Inferior parietal cortex (tissue), 1 donor: ENCODE measurements at regions not wholly inside any gene's neighbourhood (a gene's known extent, or its start where the extent isn't known, plus 50 kb on each side); places are given as distances from the start of the nearest gene placed in this dataset.
A peak's percentile ranks its signal among the peaks of the same experiment; 100 is the strongest.

Experiments used
- DNase-seq: peaks from one replicate; pipeline ENCODE4 v3.0.0-alpha.2; 2016; ENCODE audit errors: extremely low spot score

DNA sequence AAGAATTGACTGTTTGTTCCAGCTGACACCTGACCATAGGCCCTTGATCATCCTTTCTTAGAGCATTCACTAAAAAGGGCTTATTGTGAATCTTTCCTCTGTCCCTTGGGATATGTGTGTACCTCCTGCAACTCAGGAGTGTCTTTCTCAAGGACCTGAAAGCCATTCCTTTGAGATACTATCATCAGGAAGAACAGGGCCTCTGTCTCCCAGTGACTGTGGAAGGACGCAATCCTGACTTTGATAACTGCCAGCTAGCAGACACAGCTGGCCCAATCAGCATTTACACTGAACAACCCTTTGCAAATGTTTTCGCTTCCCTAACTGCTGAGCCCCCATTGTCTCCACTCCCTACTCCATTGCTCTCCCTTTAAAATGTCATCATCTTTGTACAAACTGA is 144.4 kb downstream of the RMI1 start:
- DNase-seq: no peak

DNA sequence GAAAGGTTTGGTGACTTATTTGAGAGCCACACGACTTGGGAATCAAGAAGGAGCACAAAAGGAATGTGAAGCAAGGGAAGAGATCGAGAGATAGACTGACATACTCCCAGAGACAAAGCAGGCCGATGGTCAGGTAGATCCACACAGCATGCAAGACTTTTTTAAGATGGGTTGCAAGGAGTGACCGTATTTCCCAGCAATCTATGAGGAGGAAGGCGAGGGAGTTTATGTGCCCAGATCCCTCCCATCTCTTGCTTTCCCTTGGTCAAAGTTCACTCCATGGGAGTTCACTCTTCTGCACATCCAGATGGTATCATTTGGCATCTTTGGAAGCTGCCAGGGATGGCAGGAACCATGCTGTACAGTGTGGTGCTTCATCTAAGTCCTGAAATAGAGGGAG is 148.9 kb downstream of the RMI1 start:
- DNase-seq: no peak

DNA sequence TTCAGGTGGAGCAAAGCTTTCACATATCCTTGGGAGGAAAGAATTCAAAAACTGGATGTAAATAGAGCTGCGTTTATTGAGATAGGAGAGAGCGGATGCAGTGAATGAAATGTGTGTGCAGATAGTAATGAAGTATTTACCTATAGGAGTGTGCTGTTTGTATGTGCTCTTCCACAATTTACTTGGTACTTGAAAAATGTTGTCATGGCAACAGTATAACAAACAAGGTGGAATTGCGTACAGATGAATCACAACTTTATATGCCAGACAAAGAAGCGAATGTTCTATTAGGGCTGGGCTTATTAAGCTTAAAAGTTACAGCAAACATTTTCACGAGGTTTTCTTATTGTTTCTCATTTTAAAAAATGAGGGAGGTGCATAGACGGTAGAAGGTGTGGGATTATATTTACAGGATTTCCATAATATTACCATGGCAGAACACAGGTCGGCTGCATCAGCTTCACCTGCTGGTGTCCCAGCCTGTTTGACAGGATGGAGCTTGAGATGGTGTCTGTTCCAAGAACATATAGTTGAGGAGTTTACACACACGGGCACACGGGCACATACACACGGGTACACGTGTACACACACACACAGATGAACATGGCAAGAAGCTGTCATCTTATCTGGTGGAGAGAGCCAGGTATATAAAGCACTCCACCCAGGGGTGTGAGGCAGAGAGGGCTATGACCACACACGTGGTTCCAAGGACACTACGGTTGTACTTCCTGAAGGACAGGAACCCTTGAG is 155.7 kb downstream of the RMI1 start:
- no peak for DNase-seq

DNA sequence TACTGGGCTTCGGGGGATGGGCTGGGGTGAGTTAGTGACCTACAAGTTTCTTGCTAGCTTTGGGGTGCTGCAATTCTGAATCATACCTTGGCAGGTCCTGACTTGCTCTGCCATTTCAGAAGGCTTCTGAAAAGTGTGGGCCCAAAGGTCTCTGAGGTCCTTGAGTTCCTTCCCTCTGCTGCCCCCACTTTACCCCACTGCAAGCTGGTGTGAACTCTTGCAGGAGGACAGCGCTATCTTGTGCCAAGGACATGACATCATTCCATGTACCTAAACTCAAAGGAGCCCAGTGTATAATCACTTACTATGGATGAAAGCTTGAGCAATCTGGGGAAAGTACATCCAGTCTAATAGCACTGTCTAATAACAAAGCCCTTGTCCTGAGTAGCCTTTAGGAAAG is 157.4 kb downstream of the RMI1 start:
- no peak for DNase-seq

DNA sequence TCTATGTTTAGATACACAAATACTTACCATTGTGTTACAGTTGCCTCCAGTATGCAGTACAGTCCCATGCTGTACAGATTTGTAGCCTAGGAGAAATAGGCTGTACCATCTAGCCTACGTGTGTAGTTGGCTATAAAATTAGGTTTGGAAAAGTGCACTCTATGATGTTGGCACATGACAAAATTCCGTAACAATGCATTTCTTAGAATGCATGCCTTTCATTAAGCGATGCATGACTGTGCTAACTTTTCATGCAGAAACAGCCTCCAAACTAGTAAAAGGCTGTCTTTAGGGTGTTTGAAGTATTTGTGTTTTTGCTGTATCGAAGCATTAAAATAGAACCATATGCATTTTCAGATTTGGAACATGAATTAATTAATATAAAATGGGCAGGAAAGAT is 157.9 kb downstream of the RMI1 start:
- DNase-seq: no peak

DNA sequence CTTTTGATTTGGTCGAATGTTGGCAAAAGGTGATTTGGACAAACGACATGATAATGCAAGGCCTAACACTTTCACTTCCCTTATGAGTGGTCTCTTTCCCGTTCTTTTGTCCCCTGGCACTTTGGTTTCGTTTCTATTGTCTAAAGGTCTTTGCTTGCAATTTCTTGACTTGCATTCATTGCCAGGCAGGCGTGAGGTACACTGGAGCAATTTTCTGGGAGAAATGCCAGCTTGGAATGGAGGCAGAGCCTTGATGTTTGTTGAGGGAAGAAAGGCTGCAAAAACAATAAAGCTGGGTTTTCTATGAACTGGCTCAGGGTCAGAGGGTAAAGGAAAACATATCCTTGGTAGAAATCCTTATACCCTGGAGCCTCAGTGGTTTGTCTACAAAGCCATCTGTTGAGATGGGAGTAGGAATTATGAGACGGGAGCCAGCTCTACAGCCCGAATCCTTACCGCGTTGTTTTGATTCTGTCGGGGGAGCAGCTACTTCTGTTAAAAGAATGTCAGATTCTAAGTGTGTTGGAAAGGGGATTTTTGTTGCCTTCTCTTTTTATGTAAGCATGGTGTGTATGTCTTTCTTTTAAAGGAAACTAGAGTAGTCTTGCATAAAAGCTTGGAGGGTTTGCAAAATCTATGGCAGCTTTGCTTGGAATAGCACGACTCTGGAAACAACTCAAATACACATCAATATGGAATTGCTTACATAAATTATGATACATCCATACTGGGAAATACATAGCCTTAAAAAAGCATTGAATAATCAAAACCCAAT is 158.9 kb downstream of the RMI1 start:
- DNase-seq: peak; percentile 52

DNA sequence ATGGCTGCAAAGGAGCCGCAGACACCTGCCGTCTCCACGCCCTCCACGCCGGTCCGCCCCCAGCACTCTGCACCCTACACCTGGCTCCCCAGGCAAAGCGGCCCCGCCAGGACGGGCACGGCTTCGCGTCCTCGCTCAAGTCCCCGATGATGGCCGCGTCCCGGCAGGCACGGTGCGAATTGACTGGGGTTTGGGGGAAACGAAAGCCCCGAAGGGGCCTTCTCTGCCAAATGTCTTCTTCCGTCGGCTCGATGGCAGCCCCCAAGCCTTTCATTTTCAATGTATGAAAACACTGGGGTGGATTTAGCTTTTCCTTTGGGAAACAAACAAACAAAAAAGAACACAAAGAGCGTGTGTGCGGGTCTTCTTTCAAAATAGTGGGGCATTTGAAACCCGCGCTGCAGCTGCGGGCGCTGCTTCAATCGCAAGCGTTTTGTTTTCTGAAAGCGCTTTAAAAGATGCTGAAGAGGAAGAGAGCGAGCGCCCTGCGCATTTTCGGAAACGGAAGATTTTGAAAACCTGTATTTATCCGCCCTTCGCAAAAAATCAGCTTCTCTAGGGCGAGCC is 160.0 kb downstream of the RMI1 start:
- DNase-seq: no peak

DNA sequence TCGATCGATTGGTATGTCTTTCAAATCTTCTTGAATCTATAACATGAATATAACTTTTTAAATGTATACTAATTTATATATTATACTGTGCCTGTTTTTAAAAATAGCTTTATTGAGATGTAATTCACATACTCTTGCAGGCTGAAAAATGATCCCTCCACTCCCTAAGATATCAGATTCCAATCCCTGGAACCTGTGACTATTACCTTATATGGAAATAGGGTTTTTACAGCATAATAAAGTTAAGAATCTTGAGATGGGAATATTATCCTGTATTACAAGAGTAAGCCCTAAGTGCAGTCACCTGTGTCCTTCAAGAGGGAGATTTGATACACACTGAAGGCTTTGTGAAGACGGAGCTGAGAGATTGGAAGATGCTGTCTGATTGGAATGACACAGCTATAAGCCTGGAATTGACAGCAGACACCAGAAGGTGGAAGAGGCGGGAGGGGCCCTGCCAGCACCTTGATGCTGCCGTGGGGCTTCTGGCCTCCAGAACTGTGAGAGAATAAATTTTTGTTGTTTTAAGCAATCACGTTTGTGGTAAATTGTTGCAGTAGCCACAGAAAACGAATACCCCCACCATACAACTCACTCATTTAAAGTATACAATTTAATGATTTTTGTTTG is 161.3 kb downstream of the RMI1 start:
- DNase-seq: no peak

DNA sequence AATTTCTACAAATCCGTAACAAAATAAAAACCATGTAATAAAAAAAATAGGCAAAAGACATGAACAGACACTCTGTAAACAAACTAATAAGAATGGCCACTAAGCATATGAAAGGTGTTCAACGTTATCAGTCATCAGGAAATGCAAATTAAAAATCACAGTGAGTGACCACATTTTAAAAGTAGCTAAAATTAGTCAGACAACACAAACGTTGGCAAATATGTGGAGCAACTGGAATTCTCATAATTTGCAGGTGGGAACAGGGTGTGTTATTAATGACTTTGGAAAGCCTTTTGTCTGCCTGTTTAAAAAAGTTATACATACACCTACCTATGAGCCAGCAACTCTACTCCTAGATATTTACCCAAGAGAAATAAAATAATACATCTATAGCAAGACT is 164.4 kb downstream of the RMI1 start:
- DNase-seq: no peak

DNA sequence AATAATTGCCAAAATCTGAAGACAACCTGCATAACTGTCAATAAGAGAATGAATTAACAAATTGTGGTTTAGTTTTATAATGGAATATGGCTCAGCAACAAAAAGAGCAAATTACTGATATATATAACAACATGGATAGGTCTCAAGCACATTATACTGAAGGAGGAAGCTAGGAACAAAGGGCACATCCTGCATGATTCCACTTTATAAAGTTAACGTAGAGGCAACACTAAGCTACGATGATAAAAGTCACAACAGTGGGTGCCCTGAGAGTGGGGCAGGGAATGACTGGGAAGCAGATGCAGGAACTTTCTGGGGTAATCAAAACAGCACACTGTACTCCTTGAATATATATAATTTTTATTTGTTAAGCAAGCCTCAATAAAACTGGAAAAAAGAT is 165.2 kb downstream of the RMI1 start:
- DNase-seq: no peak

DNA sequence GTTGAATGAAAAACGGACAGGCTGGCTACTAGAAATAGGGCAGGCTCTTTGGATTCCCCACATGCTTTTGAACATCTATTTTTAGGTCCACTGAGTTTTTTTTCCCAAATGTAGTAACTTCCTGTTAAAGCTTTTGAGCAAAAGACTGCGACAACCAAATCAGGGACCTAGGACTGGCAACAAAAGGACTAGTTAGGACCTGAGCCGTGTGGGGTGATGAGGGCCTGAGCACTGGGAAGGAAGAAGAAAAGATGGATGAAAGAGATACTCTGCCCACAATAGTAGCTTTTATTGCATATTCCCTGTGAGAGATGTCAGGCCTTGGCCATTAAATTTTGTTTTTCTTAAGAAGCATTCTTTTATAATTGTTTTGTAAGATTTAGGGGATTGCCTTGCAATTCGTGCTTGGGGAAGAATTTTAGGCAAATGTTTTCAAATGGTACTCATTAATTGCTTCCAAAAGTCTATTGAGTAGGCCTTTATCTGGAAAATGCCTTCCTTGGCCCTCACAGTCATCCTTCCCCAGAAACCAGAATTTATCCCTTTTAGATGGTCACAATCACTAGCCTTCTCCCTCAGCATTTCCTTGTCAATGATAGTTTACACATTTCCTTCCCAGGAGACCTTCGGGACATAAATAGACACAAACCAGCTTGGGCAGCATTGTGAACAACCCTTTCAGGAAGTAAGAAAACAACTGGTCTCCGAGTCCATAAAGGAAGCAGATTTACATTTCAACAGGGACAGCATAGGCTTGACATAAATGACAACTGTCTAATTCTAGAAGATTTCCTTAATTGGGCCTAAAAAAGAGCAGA is 166.5 kb downstream of the RMI1 start:
- DNase-seq: no peak

DNA sequence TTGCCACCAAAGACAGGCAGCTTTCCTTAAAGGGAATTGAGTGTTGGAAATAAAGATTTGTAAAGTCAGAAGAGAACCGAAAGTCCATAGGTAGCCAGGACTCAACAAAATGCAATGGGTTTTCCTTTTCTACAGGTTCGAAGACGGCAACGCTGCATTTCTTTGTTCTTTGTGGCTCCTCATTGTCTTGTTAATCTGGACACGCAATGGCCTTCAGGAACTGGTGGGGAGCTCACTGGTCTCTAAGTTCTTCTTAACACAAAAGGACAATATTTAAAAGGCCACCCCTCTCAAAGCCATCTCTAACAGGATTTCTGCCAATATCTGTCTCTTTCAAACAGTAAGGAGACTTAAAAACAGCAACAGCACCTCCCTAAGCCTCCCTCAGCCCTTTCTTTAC is 170.6 kb downstream of the RMI1 start:
- no peak for DNase-seq

DNA sequence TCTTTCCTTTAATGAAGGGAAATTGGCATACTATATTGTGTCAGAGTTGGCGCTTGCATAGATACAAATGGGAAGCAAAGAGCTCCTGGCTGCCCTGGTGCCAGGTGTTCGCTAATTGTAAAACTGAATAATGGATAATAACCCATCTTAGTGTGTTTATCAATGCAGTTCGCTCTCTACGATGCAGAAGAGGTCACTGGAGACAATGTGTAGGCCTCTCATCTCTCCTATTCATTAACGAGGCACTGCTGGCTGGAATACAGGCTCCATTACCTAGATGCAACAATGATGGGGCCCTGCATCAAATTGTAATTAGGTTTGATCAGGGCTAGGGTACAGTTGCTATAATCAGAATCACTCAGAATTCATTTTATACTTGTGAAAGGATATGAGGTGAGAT is 171.0 kb downstream of the RMI1 start:
- DNase-seq: no peak

DNA sequence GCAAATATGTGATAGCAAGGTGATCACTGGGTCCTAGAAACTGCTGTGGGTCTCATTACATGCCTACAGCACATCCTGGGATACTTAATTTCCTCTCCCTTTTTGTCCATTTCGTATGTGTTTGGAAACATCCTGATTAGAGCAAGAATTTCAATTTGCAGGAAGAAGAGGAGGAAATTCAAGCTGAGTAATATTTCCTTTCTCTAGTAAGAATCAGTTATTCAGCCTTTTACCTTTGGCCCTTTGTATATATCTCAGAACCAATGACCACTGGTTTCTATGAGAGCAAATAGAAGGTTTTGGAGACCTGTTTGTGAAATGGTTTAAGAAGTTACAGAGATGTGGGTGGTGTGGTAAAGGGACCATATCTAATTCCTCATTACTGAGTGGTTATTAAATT is 171.6 kb downstream of the RMI1 start:
- no peak for DNase-seq

DNA sequence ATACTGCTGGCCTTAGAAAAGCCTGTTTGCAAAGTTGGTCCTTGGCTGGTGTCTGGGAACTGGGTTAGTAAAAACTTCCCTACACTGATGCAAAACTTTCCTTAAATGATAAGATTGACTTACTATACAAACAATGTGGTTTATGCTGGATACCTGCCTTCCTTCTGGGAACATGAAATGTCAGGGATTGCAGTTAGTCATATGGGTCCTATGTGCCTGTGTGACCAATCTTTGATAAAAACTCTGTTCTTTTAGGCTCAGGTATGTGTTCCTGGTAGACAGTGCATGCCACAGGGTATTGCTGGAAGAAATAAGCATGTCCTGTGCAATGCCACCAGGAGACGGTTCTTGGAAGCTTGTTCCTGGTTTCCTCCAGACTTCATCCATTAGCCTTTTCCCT is 173.3 kb downstream of the RMI1 start:
- DNase-seq: no peak

DNA sequence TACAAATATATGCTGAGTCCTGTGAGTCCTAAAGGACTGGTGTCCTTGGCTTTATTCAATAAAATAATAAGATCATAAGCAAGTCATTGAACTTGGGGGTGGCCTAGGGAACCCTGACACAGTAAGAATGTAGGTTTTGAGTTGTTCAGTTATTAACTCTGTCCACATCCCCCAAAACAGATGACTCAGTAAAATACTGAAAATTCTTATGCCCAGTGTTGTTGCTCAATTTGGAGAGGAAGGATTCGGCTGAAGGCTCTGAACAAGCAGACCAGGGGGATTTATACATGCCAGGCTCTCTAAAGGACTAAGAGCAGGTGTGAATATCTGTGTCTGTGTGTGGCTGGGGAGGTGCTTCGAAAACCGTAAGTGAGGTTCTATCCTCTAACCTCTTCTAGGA is 173.7 kb downstream of the RMI1 start:
- DNase-seq: no peak

DNA sequence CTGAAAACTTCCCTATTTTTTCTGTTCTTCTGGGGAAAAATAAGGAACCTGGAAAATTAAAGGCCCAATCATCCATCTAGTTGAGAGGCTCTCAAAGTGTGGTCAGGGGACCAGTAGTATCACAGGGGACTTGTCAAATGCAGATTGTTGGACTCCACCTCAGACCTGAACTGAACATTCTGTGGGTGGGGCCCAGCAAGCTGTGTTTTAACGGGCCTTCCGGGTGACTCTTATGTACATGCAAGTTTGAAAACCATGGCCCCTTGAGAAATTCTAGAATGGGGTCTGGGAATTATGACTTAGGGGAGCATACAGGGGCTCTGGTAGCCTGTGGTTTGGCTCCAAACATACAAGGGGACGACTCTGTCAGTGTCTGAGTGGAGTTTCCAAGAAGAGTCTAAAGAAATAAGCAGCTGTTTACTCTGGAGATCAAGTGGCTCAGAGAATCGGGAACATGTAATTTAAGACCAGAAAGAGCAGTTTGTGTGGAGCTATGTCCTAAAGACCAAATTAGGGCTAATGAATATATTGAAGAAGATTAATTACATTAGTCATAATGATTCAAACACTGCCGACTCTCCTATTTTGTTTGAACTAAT is 177.4 kb downstream of the SLC28A3 start:
- no peak for DNase-seq

DNA sequence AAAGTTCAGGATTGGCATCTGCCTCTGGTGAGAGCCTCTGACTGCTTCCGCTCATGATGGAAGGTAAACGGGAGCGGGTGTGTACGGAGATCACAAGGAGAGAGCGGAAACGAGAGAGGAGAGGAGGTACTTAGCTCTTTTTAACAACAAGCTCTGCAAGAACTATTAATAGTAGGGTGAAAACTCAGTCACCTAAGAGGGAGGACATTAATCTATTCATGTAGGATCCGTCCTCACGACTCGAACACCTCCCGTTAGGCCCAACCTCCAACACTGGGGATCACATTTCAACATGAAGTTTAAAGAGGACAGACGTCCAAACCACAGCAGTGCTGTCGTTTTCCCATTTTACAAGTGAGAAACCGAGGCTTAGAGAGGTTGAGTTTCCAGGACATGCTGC is 173.7 kb downstream of the SLC28A3 start:
- no peak for DNase-seq

DNA sequence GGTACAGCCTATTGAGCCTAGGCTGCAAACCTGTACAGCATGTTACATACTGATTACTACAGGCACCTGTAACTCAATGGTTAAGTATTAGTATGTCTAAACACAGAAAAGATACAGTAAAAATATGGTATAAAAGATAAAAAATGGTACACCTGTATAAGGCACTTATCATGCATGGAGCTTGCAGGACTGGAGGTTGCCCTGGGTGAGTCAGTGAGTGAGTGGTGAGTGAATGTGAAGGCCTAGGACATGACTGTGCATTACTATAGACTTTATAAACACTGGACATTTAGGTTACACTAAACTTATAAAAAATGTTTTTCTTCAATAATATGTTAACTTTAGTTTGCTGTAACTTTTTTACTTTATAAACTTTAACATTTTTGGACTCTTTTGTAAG is 171.3 kb downstream of the SLC28A3 start:
- DNase-seq: no peak

DNA sequence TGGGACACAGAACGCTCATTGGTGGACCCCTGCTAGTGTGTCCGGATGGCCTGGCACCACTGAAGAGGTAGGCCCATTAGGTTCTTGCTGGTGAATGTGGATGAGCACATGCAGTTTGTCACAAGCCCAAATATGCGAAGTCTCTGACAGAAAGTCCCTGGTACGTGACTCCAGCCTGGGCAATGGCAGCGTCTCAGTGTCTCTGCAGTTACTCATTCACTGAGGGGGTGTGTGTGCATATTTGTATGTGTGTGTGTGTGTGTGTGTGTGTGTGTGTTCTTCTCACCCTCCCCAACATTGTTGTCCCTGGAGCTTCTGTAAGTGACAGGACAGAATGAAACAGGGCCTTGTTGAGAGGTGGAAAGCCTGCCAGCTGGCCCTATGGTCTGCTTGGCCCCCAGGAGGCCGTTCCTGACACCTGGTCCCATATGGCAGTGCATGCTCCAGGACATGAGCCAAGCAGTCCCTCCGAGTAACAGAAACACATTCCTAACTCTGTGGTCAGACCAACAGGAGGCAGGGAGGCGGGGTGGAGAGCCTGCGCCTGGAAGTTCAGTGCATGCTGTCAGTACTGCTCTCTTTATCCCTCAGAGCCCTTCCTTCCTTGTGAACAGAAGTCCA is 169.9 kb downstream of the SLC28A3 start:
- no peak for DNase-seq

DNA sequence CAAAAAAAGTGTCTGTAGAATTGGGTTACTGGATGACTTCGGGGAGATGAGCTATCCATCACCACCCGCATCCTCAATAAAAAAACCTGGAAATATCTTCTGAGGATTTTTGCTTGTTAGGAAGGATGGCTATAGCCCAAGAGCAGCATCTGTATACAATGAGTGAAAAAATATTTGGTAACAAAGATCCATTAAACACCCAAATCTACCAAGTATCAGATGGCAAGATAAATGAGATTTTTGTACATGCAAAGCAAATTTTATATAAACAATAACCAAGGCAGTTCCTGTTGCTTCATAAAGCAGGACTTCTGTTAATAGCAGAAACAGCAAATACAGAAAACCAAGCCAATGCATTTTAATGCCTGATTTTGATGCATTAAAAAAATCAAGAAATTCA is 166.6 kb downstream of the SLC28A3 start:
- no peak for DNase-seq
